Astrocyte of the cerebellum (primary cell): ENCODE measurements at regions not wholly inside any gene's neighbourhood (a gene's known extent, or its start where the extent isn't known, plus 50 kb on each side); places are given as distances from the start of the nearest gene placed in this dataset.

ENCODE experiments used
- DNase-seq: peaks from one replicate; pipeline ENCODE4 v3.0.0-alpha.2; 2011; ENCODE audit warnings: low read depth
- H3K4me3 ChIP-seq: 2 replicates; pipeline ENCODE4 v1.5.1; 2011; ENCODE audit warnings: mild to moderate bottlenecking, low read depth, low read length, moderate library complexity
- in situ Hi-C: cut with HindIII; loops from 2 replicates; pipeline ENCODE4 v1.10.0; 2017; ENCODE audit warnings: low sequenced_read_pairs
- TF ChIP-seq, protein P1 (sequence below): IDR thresholded peaks from 2 replicates; pipeline ENCODE4 v1.5.1; 2012; ENCODE audit warnings: low read length, low read depth, moderate library complexity, mild to moderate bottlenecking; ENCODE audit errors: missing control alignments

DNA sequence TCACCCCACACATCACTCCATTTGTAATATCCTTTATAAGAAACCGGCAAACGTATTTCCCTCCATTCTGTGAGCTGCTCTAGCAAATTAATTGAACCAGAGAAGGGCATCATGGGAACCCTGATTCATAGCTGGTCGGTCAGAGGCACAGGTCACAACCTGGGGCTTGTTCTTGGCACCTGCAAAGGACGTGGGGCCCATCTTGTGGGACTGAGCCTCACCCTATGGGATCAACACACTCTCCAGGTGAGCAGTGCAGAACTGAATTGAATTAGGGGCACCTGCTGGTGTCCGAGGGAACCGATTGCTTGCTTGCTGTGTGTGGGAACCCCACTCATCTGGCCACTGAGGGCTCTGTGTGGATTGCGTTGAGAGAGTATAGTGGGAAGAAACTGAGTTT lies 145.3 kb downstream of the CTTN start:
- no peak for DNase-seq
- no peak overlapping the region for H3K4me3 ChIP-seq
- TF ChIP-seq, protein P1, sequence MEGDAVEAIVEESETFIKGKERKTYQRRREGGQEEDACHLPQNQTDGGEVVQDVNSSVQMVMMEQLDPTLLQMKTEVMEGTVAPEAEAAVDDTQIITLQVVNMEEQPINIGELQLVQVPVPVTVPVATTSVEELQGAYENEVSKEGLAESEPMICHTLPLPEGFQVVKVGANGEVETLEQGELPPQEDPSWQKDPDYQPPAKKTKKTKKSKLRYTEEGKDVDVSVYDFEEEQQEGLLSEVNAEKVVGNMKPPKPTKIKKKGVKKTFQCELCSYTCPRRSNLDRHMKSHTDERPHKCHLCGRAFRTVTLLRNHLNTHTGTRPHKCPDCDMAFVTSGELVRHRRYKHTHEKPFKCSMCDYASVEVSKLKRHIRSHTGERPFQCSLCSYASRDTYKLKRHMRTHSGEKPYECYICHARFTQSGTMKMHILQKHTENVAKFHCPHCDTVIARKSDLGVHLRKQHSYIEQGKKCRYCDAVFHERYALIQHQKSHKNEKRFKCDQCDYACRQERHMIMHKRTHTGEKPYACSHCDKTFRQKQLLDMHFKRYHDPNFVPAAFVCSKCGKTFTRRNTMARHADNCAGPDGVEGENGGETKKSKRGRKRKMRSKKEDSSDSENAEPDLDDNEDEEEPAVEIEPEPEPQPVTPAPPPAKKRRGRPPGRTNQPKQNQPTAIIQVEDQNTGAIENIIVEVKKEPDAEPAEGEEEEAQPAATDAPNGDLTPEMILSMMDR, result no peak
- in situ Hi-C loops, result no loop called here

DNA sequence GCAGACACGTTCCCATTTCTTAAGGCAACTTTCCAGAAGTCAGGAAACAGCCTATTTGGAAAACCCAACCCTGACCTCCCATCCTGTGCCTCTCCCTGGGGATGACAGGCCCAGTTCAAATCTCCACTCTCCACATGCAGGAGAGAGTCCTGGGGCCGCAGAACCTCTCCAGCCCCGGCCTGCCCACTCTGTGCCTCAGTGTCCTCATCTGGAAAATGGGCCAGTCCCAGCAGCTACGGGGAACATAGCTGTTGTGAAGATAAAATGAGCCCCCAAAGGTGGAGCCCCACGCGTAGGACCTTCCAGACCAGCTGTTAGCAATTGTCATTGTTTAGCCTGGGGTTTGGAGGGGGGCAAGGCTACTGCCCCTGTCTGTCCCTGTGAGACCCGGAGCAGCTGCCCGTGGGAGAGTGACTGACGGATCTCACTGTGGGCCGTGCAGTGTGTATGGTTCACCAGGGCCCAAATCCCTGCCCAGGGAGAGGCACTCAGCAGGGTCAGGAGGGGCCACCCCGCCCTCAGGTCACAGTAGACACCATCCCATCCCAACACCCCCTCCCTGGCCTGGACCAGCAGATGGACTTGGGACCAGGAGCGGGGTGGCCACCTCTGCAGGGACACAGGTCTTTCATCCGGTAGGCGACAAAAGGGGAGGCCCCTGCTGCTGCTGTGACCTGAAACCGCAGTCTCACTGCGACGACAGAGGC lies 145.9 kb downstream of the CTTN start:
- TF ChIP-seq, protein P1, result no peak

DNA sequence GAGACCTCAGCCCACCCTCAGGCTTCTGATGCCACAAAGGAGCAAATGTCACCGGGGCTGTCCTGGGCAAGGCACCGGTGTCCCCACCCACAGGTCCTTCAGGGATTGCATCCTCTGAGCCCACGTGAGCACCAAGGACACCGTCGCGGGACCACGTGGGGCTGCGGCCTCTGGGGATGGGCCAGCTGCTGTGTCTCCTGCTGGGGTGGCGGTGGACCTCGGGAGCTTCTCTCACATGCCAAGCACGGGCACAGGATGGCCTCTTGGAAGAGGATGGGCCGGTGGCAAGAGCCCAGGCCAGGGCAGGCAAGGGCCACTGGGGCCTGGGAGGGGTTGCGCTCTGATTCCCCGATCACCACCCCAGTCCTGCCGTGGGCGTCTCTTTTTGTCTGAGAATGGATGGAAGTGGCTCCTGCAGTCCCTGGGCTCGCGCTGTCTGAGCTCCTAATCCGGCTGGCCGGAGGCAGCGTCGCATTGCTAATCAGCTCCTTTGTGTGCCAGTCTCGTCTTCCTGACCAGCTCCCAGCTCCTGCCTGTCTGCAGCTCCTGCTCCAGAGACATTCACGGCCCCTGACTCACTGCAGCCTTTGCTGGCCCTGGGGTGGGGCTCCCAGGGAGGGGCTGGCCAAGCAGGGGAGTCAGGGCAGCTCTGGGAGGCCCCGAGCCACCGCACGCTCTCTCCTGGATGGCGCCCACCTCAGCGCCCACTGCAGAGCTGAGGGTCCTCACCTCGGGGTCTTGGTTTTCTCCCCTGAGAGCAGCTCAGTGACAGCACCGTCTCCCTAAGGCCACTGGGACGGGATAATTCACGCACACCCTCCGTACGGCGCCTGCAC lies 146.7 kb downstream of the CTTN start:
- DNase-seq, result no peak
- no peak overlapping the region for H3K4me3 ChIP-seq
- TF ChIP-seq, protein P1, result no peak
- in situ Hi-C loops, result no loop called here

More for the DNA sequence above, 145.9 kb downstream of the CTTN start:
- no peak for DNase-seq
- H3K4me3 ChIP-seq, result no peak overlapping the region
- in situ Hi-C loops, result no loop called here

DNA sequence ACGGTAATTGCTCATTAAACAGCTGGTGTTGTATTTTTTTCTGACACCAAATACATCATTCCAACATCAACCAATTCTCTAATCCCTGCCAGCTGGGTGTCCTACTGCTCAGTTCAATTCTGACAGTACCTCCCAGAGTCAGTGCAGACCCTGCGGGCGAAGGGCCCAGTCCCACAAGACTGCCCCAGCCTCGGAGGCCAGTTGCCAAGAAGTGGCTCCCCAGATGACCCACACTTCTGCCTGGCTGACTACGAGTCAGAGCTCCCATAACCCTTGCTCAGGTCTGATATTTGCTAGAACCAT lies 147.2 kb downstream of the CTTN start:
- no peak for DNase-seq
- H3K4me3 ChIP-seq, result no peak overlapping the region
- in situ Hi-C loops, result no loop called here
- TF ChIP-seq, protein P1, result no peak

DNA sequence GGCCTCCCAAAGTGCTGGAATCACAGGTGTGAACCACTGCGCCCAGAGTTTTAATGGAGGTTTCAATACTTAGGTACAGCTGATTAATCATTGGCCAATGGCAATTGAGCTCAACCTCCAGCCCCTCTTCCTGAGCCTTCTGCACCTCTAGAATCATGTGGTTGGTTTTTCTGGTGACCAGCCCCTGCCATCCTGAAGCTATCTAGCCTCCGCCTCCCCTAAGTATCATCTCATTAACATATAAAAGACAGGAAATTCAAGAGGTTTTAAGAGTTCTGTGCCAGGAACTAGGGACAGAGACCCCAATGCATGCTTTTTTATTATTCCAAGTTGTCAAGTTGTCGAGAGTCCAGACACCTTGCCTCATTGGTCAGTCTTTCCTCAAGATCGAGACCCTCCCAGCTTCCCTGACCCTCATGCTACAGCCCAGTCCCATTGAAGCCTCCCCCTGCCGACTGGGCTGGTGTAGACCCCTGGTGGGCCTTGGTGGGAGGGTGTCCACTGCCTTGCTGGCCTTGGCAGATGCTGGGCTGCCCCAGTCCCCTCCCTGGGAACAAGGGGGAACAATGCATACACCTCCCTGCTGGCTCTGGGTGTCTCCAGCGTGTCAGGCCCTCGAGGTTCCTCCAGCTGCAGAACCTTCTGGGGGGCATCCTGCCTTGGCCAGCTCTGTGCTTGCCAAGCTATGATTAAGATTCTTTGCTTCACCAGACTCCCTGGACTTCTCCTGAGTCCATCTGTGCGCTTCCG lies 148.0 kb downstream of the CTTN start:
- no peak overlapping the region for H3K4me3 ChIP-seq
- no peak for DNase-seq
- TF ChIP-seq, protein P1, result no peak
- in situ Hi-C loops, result no loop called here

DNA sequence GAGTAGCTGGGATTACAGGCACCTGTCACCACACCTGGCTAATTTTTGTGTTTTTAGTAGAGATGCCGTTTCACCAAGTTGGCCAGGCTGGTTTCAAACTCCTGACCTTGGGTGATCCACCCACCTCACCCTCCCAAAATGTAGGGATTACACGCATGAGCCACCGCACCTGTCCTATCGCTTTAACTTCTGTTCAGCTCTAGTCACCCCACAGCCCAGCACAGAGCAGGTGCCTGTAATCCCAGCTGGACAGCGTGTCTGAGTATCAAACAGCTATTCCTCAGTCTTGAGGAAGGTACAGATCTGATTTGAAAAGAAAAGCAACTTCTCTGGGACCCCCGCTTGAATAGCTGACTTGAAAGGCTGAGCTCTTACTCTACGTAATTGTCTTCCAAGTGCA lies 149.1 kb downstream of the CTTN start:
- in situ Hi-C loops, result no loop called here
- DNase-seq, result no peak
- no peak overlapping the region for H3K4me3 ChIP-seq
- TF ChIP-seq, protein P1, result no peak
